Omental fat pad (tissue), 3 donors: ENCODE measurements at regions not wholly inside any gene's neighbourhood (a gene's known extent, or its start where the extent isn't known, plus 50 kb on each side); places are given as distances from the start of the nearest gene placed in this dataset.
"Not testable (repeated sequence)": the region's sequence is repeated elsewhere in the genome, so short reads cannot be mapped to it uniquely, and the experiment has no call there.

ENCODE experiments used
- ATAC-seq: fragments of 150-250 bp; one replicate; pipeline ENCODE4 v1.9.1; 2016; ENCODE audit warnings: mild to moderate bottlenecking, moderate library complexity; ENCODE audit not compliant: low FRiP score
- DNase-seq: peaks from one replicate; pipeline ENCODE4 v3.0.0-alpha.2; 2019; ENCODE audit warnings: low spot score
- TF ChIP-seq, protein P1 (sequence below), 3 donors: fragments of 450-650 bp; IDR thresholded peaks; one replicate each; pipeline ENCODE4 v1.5.1; 2016 to 2017; ENCODE audit warnings: antibody characterized with exemption in 3 of 3, mild to moderate bottlenecking in 3 of 3, moderate library complexity in 2 of 3

DNA sequence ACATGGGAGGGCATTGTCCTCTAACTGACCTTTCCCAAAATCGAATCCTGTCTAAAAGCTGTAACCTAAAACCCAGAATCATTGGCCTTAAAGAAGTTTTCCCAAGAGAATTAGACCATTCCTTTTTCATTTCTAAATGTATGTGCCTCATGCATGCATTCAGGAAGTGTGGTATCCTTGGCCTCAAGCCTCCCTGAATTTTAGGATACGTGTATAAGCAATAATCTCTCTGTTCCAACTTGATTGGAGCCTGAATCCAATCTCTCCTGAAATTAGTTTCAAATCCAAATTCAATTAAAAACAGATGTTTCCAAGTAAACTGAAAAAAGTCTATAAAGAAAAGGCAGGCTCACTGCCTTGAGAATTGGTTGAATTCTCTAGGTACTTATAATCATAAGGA lies 86.0 kb upstream of the VEPH1 start:
- no peak for ATAC-seq
- TF ChIP-seq, protein P1, sequence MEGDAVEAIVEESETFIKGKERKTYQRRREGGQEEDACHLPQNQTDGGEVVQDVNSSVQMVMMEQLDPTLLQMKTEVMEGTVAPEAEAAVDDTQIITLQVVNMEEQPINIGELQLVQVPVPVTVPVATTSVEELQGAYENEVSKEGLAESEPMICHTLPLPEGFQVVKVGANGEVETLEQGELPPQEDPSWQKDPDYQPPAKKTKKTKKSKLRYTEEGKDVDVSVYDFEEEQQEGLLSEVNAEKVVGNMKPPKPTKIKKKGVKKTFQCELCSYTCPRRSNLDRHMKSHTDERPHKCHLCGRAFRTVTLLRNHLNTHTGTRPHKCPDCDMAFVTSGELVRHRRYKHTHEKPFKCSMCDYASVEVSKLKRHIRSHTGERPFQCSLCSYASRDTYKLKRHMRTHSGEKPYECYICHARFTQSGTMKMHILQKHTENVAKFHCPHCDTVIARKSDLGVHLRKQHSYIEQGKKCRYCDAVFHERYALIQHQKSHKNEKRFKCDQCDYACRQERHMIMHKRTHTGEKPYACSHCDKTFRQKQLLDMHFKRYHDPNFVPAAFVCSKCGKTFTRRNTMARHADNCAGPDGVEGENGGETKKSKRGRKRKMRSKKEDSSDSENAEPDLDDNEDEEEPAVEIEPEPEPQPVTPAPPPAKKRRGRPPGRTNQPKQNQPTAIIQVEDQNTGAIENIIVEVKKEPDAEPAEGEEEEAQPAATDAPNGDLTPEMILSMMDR (IDR thresholded peaks at IDR 0.05), result no peak
- DNase-seq, result no peak

DNA sequence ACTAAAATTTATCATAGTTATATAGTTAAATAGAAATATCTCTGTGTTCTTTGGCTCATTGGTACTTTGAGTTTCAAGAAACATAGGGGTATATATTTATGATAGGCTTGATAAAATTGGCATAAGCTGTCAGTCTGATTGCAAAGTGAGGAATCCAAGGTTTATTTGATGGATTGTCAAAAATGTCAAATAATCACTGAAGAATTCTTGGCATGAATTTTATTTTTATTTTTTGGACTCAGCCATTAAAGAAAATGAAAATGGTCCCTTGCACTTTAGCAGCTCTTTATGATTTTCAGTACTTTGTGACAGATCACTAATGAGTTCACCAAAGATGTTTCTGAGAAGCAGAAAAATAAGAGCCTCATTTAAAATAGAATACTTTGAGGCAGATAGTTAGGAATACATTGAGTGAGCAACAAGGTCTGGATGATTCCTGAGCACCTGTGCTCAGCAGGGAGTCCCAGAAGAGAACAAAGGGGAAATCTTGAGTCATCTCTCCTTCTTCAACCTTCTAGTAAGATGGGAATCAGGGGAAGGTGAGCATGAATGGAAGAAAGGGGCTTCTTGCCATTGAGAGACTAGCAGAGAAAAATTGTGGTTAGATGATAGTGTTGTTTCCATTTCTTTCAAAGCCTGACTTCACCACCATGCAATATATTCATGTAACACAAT lies 85.3 kb upstream of the VEPH1 start:
- TF ChIP-seq, protein P1 (IDR thresholded peaks at IDR 0.05), result no peak
- DNase-seq (no peak), ATAC-seq (no peak)

DNA sequence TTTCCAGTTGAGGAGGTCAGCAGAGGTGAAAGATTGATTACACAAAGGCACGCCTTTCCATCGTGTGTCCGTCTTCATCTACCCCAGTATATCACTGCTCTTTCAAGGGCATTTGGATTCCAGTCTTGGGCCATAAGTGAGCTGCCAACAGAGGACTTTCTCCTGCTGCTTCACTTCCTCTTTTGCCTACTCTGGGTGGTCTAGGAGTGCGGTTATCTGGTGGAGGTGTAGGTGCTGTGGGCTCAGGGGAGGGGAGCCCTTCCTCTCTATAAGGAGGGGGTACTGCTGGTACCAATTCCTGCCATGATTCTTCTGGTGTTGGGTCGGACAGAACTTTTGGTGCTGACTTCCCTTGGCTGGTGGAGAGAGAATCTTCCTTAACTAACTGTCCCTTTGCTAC lies 83.1 kb upstream of the VEPH1 start:
- ATAC-seq (no peak), DNase-seq (no peak)
- TF ChIP-seq, protein P1 (IDR thresholded peaks at IDR 0.05), result no peak

DNA sequence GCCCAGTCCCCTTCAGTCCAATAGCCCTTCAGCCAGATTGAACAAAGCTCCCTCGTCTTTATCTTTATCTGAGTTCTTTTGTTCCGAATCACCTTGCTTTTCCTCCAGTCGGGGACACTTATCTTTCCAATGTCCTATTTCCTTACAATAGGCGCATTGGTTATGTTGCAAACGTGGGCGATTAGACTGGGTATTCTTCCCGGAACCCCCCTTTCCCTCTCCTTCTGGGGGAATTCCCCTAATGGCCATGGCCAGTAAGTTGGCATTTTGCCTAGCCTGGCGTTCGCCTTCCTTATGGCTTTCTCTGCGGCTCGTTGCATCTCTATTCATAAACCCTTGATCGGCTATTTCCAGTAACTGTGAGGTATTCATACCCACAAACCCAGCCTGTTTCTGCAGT lies 82.2 kb upstream of the VEPH1 start:
- no peak for DNase-seq
- TF ChIP-seq, protein P1 (IDR thresholded peaks at IDR 0.05), result no peak

DNA sequence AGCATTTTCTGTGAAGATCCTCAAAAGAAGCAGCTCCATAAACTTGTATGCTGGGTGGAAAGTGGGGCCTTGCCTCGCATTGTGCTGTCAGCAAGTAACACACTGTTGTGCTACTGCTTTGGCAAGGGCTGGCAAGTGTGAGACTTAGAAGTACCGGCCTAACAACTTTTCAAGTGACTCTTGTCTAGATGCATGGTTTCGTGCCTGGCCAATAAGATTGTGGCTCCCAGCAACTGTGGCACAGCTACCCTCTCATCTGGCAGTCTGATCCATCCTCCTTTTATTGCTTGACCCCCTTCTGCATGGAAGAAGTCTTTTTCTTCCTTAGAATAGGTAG lies 79.4 kb upstream of the VEPH1 start:
- TF ChIP-seq, protein P1 (IDR thresholded peaks at IDR 0.05), result no peak
- ATAC-seq (no peak), DNase-seq (no peak)

More for the DNA sequence above, 82.2 kb upstream of the VEPH1 start:
- no peak for ATAC-seq

DNA sequence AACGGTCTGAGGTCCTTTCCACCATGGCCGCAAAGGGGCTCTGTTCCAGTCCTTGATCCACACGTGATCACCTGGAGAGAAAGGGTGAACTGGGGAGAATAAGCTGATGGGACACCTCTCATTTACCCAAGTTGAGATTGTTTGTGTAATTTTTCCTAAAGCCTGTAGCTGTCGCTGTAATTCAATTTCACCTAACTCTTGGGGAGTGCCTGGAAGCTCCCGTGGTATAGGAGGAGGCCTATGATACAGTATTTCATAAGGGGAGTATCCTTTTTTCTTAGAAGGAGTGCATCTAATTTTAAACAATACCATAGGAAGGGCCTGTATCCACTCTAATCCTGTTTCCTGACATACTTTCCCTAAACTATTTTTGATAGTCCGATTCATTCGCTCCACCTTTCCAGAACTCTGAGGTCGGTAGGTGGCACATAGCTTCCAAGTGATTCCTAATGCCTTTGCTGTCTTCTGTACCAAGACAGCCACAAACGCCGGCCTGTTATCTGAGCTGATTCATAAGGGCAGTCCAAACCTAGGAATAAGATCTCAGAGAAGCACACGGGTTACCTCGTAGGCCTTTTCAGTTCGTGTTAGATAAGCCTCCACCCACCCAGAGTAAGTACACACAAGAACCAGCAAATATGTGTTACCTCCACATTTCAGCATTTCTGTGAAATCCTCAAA lies 78.9 kb upstream of the VEPH1 start:
- ATAC-seq, DNase-seq: not testable (repeated sequence)

DNA sequence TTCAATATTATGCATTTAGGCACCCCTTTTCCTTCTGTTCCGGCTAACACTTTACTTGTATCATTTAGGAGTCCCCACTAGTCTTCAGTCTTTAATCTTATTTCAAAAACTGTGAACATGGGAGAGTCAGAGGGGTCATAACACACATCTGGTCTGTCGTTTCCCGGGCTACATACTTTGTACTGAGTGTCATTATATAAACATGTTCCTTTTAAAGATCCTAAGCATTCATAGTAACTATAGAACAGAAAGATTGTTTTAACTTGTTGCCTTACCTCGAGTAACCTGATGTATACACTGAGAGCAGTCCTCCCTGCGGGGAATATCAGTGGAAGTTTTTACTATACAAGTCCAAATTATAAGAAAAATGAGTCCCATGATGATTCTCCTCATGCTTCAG lies 78.2 kb upstream of the VEPH1 start:
- ATAC-seq (no peak), DNase-seq (no peak)
- TF ChIP-seq, protein P1 (IDR thresholded peaks at IDR 0.05), result no peak
